NCI-H2227 (cell line): ENCODE measurements at regions not wholly inside any gene's neighbourhood (a gene's known extent, or its start where the extent isn't known, plus 50 kb on each side); places are given as distances from the start of the nearest gene placed in this dataset.

ENCODE experiments used
- DNase-seq: peaks from one replicate; lab custom pipeline; 2025; ENCODE audit not compliant: unreplicated experiment; lab: John Stamatoyannopoulos, UW

- no peak for DNase-seq
Measured at GRCh38 chr2:14684516-14684915, 52.0 kb downstream of the LRATD1 start.

DNA sequence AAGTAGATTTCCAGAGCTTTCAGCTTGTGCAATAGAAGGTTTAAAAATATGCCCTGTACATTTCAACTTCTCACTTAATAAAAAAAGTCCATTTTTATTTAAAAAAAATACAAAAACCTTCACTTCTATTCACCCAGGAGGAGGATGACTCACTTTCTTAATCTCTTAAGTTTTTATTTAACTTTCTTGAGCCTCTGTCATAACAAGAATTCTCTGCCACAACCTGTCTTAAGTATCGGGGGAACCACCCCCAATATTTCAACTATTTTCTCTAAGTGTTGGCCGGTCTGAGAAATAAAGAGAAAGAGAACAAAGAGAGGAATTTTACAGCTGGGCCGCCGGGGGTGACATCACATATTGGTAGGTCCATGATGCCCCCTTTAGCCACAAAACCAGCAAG is 58.4 kb downstream of the LRATD1 start:
- no peak for DNase-seq

DNA sequence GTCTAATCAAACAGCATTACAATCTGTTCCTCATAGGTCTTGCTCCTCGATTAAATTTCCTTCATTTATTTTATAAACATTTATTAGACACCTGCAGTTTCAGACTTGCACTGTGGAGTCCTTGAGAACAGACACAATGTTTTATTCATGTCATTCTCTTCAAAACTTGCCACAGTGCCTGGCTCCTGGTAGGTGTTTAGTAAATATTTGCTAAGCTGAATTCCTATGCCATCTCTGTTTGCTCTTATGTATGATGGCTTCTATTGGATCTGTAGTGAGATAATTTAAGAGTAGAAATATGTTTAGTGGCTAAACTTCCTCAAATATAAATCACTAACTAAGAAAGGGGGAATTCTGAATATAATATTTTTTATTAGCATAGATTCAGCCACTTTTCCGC is 61.4 kb downstream of the LRATD1 start:
- no peak for DNase-seq

DNA sequence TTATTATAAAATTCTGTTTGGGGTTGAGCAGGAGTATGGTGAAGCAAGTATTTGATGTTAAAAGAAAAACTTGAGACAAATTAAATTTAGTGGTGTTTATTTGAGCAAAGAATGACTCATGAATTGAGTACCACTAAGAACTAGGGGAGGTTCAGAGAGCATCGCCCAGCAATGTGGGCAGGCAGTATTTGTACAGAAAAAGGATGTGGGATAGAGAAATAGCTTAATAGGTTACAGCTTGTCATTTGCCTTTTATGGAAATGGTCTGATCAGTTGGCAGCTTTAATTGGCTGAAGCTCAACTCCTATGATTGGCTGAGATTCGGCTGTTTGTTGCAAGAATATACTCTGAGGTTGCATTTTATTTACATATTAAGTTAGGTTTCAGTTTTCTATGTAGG is 68.2 kb downstream of the LRATD1 start:
- no peak for DNase-seq

GRCh38 chr2:14702258-14702657 is 69.7 kb downstream of the LRATD1 start:
- no peak for DNase-seq

DNA sequence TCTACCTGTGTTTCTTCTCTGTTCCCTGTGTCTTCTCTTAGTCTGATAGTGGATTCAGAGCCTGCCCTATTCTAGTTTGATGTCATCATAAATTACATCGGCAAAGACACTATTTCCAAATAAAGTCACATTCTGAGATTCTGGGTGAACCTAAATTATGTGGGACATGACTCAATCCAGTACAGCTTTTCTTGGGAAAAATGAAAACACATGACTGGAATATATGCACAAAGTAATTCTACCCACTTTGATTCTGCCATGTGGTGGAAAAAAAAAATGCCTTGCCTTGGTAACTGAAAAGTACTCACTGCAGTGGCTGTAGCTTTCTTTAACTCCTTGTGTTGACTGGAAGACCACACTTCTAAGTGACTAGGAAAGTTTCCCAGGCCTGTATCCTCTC is 73.7 kb downstream of the LRATD1 start:
- DNase-seq: no peak

- no peak for DNase-seq
Measured at GRCh38 chr2:14712111-14712510, 79.6 kb downstream of the LRATD1 start.

GRCh38 chr2:14713248-14713647 is 80.7 kb downstream of the LRATD1 start:
- no peak for DNase-seq

DNA sequence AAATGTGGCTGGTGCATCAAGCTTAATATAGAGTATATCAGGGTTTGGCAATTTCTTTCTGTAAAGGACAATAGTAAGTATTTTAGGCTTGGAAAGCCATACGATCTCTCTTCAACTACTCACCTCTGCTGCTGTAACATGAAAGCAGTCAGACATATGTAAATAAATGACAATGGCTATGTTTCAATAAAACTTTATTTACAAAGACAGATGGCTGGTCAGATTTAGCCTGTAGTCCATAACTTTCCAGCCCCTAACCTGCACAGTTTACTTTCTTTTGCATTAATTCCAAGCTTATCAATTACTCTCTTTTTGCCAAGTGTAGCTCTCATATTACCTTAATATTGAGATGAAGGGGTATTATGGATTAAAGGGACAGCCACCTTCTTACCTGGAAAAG is 83.1 kb downstream of the LRATD1 start:
- DNase-seq: no peak

- no peak for DNase-seq
Measured at GRCh38 chr2:14716319-14716718, 83.8 kb downstream of the LRATD1 start.

DNA sequence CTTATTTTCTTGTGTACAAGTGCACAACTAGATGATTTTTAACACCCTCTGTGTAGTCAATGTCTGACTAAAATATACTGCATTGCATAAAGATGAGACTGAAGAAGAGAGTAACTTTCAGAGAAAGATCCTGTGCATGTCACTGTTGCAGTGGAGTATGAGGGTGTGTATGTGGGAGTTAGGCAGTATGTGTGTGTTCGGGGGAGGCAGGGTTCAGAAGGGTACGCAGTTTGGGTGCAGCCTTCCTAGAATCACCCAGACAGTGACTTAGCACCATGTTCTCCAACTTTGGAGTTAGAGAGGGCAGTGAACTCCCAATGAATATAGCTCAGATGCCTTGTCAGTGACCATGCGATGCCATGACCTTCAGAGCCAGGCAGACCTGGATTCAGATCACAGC is 84.6 kb downstream of the LRATD1 start:
- DNase-seq: no peak

DNA sequence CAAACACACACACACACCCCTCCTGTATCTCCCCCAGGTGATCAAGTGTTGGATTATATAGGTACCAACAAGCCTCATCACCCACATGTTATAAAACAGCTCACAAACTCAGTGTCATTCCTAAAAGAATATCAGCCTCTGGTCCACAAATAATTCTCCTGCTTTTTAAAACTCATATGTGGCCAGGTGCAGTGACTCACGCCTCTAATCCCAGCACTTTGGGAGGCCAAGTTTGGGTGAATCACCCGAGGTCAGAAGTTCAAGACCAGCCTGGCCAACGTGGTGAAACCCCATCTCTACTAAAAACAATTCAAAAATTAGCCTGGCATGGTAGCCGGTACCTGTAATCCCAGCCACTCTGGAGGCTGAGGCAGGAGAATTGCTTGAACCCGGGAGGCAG is 87.8 kb downstream of the LRATD1 start:
- DNase-seq: no peak

DNA sequence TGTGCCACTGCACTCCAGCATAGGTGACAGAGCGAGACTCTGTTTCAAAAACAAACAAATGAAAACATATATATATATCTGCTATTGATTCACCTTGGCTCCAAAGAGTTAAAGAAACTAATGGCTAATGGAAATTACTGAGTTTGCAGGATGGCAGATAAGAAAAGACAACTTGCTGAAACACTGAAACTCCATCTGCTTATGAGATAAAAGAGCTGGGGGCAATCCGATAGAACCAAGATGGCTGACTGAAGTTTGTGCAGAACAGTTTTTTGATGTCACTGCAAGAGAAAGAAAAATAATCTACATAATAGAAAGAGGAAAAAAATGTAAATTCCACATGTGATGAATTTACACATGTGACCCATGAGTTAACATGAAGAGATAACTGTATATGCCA is 88.2 kb downstream of the LRATD1 start:
- DNase-seq: no peak

- no peak for DNase-seq
Measured at GRCh38 chr2:14722904-14723570, 90.5 kb downstream of the LRATD1 start.

DNA sequence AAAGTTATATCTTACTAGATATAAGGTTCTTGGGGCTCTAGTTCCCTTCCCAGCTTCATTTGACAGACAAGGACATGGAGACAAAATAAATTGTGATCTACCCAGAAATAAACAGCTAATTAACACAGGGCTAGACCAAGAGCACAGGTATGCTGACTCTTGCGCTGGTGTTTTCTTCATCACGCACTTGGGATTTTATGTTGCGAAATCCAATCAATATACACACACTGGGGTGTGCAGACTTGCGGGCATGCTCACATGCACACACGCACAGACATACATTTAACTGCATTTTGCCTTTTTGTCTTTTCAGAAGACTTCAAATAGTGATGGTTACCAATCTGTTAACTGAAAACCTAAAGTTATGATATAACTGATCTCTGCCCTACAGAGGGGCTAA is 91.2 kb downstream of the LRATD1 start:
- DNase-seq: no peak

DNA sequence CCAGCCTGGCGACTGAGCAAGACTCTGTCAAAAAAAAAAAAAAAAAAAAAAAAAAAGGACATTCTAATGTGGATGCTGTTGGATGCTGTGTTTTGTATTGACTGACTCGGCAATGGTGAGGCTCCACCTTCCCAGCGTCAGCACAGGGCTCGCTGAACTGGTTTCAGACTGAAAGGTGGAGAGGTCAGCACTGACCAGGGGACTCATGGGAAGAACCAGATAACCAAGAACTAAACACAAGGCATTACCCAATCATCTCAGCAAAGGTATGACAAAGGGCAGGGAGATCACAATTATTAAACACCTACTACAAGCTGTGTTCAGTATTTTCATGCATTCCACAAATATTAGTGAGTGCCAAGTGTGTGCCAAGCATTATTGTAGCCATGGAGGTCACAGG is 103.2 kb downstream of the LRATD1 start:
- DNase-seq: no peak

- DNase-seq: no peak
Measured at GRCh38 chr2:14737201-14737600, 104.7 kb downstream of the LRATD1 start.

GRCh38 chr2:14743861-14744260 is 111.3 kb downstream of the LRATD1 start:
- DNase-seq: no peak

GRCh38 chr2:14745288-14746076 is 113.0 kb downstream of the LRATD1 start:
- no peak for DNase-seq

DNA sequence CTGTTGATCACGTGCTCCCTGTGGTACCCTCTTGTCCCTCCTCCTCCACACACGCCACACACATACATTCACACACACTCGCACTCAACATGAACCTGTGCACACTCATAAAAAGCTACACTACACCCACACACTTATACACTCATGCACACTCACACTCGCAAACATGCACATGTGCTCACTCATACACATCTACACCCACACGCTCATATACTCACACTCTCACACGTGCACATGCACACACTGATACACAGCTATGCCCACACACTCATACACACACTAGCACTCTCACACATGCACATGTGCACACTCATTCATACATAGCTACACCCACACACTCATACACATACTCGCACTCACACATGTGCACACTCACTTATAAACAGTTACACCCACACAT is 113.6 kb downstream of the LRATD1 start:
- no peak for DNase-seq

GRCh38 chr2:14747447-14747846 is 114.9 kb downstream of the LRATD1 start:
- DNase-seq: no peak

GRCh38 chr2:14749884-14750283 is 117.4 kb downstream of the LRATD1 start:
- no peak for DNase-seq

- no peak for DNase-seq
Measured at GRCh38 chr2:14750433-14750832, 117.9 kb downstream of the LRATD1 start.
